Stimulated activated CD4-positive, alpha-beta T cell treated with anti-CD3 and anti-CD28 coated beads, Interleukin-4, amount 100 ng/mL, for 48 hours (primary cell): ENCODE measurements at regions not wholly inside any gene's neighbourhood (a gene's known extent, or its start where the extent isn't known, plus 50 kb on each side); places are given as distances from the start of the nearest gene placed in this dataset.

ENCODE experiments used
- DNase-seq, 2 donors: peaks; one replicate each; pipeline ENCODE4 v3.0.0-alpha.2; 2020; ENCODE audit warnings: low read depth in 2 of 2

DNA sequence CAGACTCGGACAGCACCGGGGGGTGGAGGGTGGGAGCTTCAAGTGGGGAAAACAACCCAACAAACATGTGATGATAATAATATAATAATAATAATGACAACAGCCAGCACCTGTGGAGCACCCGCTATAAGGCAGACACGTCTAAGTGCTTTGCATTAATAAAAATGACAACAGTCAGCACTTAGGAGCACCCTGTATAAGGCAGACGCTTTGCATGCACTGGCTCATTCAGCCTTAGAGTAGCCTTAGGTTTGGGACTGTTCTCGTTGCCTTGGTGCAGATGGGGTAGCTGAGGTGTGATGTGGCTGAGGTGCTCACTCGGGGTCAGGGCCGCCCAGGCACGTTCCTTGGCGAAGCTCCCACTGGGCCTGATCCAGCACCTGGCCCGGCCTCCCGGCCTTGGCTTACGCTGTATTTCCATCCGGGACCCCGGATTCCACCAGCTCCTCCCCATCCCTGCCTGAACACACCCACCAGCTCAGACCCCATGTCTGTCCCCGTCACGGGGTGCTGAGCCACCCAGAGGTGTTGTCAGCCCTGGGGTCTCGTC, 144.0 kb upstream of the CIBAR2 start:
- no peak for DNase-seq

DNA sequence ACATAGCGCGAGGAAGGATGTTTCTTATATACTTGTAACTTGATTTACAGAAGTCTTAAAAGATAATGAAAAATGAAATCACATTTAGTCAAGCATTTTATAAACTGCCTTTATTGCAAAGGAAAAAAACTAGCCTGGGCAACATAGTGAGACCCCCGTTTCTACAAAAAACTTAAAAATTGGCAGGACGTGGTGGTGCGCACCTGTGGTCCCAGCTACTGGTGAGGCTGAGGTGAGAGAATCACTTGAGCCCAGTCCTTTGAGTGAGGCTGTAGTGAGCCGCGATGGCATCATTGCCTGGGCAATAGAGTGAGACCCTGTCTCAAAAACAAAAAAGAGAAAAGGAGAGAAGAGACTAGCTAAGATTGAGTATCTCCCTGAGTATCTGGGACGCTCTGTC, 145.2 kb upstream of the CIBAR2 start:
- no peak for DNase-seq

DNA sequence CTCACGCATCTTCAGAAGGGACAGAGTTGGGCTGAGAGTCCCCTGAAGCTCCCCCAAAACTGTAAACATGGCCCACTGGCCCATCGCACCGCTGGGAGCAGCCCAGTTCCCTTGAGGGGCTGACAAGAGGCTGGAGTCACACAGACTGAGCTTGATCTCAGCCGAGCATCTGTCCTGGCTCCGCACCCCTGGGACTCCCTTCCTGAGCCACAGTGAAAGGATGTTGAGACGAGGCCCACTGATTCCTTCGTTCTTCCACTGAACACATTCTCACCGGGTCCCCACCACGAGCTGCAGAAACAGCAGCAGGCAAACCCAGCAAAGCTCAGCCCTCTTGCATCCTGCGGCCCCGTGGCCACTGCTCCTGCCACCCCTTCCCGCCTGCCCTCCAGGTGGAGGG, 145.9 kb upstream of the CIBAR2 start:
- no peak for DNase-seq

DNA sequence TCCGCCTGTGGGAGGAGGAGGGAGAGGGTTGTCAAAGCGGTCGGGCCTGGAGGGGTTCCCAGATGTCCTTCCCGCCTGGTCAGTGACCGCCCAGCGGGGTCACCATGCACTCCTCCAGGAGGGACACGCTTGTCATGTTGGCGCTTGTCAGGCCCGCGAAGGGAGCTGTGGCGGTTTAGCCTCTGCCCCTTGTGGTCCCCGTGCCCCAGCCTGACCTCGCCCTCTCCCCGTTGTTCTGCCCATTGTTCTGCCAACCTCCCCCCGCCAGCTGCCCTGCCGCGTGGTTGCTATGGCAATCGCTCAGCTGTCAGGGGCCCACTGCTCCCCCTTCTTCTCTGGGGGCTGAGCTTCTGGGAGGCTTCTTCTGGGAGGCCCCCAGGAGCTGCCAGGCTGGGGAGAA, 146.4 kb upstream of the CIBAR2 start:
- no peak for DNase-seq

DNA sequence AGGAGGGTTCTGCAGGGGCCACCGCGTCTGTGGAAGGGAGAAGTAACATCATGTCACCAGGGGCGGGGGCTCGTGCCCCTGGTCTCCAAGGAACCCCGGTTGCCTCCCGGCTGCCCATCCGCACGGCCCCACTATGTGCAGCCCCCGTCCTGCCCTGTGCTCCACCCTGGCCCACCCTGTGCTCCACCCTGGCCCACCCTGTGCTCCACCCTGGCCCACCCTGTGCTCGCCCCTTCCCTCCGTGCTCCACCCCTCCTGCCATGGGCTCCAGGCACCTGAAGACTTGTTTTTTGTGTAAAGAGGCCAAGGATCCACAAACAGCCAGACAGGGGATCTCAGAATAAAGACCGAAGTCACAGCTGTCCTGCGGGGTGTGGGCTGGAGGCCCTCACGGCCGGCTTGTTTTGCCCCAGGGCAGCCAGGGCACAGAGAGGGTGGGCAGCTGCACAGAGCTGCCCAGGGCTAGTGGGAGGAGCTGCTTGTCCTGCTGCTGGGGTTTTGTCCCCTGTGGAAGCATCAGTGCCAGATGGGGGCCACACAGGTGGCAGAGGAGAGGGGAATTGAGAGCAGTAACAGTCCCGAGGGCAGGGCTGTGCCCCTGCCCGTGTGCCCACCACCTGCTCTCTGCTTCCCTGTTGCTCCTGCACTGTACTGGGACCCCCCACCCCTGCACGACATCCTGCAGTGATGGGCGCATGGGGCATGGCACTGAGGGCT, 147.0 kb upstream of the CIBAR2 start:
- DNase-seq, result no peak

DNA sequence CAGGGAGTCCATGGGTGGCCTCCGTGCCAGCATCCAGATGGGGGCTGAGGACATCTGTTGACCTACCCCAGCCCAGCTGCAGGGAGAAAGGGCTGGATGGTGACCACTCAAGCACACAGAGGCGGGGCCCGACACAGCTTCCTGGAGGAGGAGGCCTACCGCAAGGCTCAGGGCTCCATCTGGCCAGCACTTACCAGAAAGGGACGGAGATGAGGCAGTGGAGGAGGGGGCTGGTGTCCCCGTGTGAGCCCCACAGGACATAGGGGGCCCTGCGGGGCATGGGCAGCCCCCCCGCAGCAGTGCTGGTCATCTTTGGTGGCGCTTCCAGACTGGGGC, 147.5 kb upstream of the CIBAR2 start:
- no peak for DNase-seq

DNA sequence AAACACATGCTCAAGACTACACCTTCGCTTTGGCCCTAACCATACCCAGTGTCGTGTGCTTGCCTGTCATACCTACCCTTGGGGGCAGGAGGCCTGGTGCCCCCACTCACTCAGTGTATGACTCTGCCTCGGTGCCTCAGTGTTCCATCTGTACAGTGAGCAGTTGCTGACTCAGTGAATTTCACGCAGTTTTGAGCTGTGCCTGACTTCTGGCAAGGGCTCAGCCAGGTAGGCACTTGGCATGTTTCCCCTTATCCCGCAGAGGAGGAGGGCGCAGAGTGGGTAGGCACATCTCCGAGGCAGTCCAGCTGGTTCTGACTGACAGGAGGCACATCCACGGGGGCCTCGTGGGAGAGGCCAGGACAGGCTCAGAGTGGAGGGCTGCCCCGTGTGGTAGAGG, 148.9 kb upstream of the CIBAR2 start:
- no peak for DNase-seq

DNA sequence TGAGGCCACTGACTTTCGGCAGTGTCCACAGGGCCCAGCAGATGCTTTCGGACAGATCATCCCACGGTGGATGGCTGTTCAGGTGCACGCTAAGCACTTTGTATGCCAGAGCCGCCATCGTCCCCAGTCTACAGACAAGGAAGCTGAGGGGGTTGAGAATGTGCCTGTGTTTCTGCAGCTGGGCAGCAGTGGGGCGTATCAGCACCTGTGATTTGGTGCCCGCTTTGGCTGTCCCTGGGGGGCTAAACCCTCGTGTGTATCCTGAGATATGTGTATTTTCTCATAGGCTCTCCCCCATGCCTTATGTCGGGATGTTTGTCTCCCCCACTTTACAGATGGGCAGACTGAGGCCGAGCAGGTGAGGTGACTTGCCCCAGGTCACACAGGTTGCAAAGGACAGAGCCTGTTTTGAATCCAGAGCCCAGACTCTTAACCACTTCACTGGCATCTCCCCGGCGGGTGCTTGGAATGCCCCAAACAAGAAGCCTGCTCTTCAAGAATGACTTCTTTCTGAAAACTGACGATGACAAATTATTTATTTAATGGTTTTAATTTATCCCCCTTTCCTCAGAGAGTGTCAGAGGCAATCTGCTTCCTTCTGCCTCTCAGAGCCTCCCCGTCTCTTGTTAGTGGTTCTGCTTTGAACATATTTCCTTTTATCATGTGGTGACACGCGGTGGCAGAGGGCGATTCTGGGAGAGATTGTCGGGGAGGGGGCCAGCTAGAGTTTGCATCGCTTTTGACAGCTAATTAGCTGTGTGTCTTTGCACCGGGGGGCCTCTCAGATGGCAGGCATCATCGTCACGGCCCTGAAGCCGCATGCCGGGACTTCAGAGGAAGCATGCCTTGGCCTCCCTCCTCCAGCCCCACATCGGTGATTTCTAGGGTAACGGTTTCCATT, 149.6 kb upstream of the CIBAR2 start:
- no peak for DNase-seq

DNA sequence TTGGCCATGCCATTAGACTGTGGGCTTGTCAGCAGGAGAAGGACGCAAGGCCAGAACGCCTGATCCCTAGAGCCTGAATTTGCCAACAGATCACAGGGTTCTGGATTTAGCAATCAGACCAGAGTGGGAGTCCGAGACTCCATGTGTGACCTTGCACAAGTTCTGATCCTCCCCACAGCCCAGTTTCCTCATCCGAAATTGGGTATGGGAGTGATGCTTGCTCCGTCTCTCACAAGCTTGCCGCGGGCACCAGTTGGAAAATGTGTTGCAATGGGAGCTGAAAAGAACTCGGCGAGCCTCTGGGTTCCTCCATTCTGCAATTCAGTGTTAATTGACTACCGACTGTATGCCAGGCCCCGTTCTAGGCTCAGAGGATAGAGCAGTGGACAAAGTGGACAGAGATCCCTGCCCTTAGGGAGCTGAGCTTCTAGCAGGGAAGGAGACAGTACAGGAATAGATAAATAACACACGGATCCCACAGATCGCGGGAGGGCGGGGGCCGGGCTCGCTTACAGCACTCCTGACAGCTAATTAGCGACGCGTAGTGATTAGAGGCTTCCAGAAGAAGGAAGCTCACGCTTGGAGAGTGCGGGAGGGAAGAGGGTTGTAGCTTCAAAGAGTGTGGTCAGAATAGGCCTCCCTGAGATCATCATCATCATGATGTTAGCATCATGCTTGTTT, 150.4 kb upstream of the CIBAR2 start:
- DNase-seq, result no peak

DNA sequence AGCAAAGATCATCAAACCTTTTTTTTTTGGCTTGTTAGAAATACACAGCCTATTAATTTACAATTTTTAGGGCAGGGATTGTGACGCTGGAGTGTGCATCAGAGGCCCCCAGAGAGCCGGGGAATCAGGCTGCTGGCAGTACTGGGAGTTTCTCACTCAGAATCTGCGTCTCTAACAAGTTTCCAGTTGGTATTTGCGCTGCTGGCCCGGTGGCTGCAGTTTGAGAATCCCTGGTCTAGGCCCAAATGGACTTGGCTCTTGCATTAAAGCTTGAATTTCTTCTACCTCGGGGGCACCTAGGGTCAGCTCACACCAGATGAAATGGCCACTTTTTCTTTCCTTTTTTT, 150.9 kb upstream of the CIBAR2 start:
- no peak for DNase-seq

DNA sequence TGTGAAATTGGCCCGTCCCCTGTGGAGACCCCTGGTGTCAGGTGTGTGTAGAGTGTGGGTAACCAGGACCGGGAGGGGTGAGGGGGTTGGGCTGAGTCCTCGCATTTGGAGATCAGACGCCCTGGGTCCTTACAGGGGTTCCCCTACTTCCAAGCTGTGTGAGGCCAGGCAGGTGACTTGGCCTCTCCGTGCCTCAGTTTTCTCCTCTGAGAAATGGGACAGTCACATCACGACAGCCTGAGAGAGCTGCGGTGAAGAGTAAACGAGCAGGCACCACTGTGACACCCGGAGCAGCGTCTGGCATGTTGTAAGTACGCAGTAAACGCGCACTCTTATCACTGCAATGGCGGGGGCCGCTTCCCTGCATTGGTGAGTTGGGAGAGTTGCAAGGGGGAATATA, 152.5 kb upstream of the CIBAR2 start:
- DNase-seq, result no peak

DNA sequence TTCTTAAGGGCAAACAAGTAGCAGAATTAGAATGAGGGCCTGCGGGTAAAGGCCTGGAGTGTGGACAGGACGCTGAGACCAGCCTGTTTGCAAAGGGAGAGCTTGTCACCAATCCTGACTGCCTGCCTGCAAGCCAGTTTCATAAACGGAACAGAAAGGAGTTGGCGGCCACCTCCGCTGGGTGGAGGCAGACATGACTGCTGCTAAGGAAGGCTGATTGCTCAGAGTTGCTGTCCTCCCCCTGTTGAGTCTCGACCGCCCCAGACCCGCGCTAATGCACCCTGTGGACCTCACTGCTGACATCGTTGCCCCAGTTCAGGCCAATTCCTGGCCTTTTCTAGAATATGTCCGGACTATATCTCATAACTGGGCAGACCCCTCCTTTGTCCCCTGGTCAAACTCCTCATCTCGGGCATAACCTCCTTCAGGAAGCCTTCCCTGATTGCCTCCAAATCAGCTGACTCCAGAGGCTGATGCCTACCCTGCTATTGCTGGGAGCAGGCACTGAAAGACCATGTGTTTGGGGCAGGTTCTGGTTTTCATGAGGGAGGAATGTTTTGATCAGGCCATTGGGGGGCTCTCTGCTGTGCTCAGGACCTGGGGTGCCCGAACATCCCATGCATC, 153.0 kb upstream of the CIBAR2 start:
- no peak for DNase-seq

DNA sequence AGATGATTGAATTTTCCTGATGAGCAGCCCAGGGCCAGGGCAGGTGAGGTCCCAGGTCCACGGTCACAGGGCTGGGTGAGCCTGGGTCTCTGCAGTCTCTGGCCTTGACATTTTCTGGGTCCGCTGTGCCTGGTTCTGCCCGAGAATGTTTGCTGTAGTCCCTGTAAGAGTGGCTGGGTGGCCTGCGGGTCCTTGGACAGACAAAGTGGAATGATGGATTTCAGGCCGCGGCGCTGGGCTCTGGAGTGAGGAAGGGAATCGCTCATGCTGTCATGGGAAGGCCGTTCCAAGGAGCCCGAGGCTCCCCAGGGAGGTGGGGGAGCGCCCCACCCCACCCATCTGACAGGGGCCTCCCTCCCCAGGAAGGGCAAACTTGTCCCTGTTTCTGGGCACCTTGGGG, 153.5 kb upstream of the CIBAR2 start:
- no peak for DNase-seq

DNA sequence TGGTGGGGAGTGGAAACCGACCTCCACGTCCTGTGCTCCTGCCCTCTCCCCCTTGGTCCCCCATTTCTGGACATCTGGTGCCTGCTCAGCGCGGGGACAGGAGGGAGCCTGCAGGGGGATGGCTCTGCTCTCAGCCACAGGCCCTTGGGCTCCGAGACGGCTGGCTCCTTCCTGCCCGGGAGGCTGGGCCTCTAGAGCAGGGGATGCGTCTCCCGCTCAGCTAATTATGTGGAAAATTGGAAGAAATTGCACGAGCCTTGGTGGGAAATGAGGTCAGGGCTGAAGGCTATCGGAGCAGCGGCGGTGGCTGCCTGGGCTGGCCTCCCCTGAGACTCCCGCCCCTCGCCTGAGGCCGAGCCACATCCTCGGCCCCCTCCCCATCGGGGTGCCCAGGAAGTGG, 154.6 kb upstream of the CIBAR2 start:
- no peak for DNase-seq

DNA sequence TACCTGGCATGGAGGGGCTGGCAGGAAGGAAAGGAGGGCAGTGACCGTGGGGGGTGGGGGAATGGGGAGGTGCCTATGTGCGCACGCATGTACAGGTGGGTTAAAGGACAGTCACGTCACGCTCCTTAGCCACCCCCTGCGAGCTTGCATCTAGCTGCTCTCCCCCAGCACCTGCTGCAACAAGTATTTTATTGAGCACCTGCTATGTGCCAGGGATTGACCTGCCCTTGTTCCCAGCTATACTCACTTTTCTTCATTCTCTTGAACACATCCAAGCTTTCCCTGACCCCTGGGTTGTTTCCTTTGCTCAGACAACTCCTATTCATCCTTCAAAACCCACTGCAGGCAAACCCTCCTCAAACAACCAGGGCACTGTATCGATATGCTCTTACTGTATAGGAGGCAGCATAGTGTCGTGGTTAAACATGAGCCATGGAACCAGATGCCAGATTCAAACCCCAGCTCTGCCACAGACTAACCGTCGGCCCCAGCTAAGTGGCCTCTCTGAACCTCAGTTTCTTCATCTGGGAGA, 155.2 kb upstream of the CIBAR2 start:
- no peak for DNase-seq

DNA sequence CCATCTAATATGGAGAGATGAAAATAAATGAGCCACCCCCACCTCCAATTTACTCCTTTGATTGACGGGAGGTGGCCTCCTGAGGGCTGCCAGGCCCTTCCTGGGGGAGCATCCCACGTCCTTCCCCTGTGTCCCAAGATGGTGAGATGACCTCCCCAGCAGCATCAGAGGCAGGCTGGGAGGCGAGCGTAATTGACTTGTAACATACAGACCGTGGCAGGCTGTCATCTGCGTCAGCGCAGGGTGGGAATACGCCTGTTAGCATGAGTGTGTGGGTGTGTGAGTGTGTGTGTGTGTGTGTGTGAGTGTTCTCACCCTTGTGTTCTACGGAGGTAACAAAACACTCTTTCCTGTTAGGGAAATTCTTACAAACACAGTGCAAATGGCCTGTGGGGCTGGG, 156.9 kb upstream of the CIBAR2 start:
- no peak for DNase-seq

DNA sequence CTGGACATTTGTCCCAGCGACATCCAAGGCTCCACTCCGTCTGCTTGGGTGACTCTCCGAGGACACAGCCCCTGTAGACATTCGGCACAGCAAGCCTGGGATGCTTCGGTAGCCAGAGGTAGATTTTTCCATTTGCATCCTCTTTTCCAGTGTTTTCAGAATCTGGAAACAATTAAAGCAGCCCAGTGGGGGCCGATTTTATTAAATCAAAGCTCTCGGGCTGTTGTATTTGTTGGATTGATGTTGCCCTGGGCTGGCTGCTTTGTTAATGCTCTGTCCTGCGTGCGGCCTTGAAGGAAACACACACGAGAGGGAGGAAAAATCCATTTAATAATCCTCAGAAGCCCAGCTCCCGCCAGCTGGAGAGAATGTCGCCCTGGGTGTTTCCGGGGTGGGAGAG, 158.1 kb upstream of the CIBAR2 start:
- no peak for DNase-seq

DNA sequence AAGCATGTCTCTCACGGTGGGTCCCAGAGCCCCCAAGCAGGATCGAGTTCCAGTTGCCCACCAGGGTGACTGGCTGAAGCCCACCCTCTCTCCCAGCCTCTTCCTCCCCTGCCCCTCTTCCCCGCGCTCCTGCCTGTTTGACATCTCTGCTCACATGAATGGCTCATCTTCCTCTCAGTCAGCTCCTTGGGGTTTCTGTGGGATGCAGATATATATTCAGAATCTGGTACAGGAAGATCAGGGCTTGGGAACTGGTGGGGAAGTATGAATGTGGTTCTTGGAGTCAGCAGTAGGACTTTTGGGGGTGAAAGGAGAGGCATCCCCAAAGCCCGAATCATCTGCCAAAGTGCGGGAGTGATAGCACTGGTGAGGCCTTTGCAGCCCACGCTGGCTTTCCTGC, 158.9 kb upstream of the CIBAR2 start:
- DNase-seq, result no peak

DNA sequence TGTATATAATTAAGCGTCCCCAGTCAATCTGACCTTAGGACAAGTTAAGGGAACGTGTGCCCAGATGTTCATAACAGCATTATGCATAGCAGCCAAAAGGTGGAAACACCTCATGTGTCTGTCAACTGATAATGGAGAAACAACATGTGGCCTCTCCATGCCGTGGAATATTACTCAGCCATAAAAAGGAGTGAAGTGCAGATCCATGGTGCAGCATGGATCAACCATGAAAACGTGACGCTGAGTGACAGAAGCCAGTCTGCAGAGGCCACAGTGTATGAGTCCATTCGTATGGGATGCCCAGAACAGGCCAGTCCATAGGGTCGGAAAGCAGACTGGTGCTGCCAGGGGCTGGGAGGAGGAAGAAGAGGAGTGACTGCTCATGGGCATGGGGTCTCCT, 161.0 kb upstream of the CIBAR2 start:
- DNase-seq, result no peak

DNA sequence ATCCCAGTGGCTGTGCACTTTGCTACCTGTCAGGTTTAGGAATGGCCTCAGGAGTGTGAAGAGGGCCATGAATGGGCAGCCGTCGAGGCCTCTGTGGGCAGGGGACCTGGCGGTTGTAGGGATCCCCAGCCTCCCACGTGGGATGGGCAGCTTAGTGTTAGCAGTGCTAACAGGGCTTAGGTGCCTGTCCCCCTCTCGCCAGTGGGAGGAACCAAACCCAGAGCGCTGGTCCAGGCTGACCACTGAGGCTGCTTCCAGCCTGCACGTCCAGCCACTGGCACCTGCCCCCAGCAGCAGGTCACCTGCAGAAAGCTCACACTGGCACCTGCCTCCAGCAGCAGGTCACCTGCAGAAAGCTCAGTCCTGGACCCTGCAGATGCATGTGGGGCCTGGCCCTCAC, 162.2 kb upstream of the CIBAR2 start:
- no peak for DNase-seq

DNA sequence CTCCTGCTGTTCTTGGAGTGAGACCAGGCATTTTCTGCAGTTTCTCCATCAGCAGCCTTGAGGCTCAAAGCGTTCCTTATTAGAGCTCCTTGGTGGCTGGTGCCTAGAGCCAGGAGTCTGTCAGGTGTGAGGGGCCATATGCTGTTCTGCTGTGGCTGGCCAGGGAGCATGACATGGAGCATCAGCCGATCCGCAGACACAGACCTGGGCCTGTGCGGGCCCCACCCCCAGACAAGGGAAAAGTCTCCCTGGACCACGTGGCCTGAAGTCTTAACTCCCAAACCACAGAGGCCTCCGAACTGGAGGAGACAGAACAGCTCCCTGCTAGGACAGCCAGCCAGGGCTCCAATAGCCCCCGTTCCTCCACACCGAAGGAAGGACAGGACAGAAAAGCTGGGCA, 162.7 kb upstream of the CIBAR2 start:
- DNase-seq, result no peak
